ENCODE measurements at regions not wholly inside any gene's neighbourhood (a gene's known extent, or its start where the extent isn't known, plus 50 kb on each side); places are given as distances from the start of the nearest gene placed in this dataset.

DNA sequence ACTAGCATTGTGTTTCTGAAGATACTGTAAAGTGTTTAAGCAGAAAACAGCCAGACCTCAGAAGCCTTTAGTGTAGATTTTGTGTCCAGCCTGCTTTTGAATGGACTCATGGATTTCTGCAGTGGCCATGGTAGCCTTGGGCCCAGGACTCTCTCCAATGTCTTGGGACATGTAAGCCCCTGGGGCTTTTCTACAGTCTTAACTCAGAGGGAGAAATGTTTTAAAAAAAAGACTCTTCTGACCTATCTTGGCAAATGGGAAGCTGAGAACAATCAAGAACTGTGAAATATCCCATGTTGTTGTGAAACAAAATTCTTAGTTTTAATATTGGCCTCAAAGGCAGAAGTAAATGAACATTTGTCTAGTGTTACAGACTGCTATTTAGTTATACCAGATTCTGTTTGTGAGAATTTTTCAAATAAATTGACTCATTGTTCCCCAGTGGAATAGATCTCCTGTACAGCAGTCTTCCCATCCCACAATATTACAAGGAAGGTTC lies 112.5 kb upstream of the DMAC1 start:
- H3K4me3 ChIP-seq (ENCODE audit: low read length) = no peak overlapping the region
- no peak for DNase-seq (ENCODE audit: low read depth, low spot score)

DNA sequence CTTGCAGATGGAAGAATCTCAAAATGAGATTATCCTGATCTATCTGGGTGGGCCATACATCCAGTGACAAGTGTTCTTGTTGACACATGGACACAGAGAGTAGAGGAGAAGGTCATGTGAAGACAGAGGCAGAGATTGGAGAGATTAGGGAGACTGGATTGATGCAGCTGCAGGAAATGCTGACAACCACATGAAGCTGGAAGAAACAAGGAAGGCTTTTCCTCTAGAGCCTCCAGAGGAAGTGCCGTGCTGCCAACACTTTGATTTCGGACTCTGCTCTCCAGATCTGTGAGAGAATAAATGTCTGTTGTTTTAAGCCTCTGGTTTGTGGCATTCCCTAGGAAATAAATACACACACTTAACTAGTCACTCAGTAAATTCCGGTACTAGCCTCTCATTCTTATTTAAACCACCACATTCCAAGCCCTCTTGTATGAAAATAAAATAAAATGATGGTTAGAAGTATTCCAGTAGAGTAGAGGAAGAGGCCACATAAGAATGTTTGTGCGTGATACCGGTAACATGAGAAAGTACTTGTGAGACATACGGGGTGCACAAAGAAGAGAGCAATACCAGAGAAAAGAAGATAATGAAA lies 110.9 kb upstream of the DMAC1 start:
- peak; percentile 26 for DNase-seq (ENCODE audit: low read depth, low spot score)
- no peak overlapping the region for H3K4me3 ChIP-seq (ENCODE audit: low read length)

DNA sequence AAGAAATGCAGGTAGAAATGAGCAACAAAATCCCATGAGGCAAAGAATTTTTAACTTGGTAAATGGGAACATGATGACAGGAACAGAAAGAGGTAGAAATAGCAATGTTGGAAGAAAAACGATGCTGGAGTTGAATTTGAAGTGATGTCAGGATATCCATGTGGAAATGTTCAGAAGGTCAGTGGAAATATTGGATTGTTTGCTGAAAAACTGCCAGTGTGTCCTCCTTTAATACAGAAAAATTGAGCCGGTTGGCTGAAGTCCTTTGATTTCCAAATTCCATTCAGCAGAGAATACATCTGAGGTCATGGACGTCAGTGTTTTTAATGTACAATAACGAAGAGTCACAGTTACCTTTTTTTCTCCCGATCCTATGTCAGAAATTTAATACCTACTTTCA lies 110.0 kb upstream of the DMAC1 start:
- H3K4me3 ChIP-seq (ENCODE audit: low read length) = no peak overlapping the region
- no peak for DNase-seq (ENCODE audit: low read depth, low spot score)

DNA sequence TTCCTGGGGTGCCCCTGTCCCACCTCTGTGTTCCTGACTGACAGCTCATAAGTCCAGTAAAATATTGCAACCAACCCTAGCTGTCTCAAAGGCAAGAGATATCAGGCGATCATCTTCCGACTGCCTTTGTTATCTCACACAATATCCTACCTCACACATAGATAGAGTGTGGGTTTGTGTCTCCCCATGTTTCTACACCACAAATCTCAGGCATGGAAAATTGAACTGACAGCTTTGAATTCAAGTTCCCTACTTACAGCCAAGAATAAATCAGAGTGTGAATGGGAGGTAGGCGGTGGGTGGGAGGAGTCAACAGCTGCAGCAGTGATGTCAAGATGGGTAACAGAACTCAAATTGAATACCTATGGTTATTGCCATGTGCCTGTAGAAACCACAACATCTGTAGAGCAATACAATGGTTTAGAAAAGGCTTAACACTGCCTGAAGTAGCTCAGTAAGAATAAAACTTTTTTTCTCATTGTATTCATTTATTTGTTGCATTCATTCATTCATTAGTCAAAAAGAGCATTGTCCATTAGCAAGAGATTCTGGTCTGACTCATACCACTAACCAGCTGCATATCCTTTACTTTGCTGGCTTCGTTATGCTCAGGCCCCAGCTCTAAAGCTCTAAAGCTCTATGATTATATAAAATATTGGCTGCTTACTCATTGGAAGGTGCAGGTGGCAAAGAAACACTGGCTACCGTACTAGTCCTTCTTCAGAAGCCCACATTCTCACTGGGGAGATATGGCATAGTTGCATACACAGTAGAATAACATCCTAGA lies 108.2 kb upstream of the DMAC1 start:
- H3K4me3 ChIP-seq (ENCODE audit: low read length) = no peak overlapping the region
- DNase-seq (ENCODE audit: low read depth, low spot score) = peak; percentile 2

DNA sequence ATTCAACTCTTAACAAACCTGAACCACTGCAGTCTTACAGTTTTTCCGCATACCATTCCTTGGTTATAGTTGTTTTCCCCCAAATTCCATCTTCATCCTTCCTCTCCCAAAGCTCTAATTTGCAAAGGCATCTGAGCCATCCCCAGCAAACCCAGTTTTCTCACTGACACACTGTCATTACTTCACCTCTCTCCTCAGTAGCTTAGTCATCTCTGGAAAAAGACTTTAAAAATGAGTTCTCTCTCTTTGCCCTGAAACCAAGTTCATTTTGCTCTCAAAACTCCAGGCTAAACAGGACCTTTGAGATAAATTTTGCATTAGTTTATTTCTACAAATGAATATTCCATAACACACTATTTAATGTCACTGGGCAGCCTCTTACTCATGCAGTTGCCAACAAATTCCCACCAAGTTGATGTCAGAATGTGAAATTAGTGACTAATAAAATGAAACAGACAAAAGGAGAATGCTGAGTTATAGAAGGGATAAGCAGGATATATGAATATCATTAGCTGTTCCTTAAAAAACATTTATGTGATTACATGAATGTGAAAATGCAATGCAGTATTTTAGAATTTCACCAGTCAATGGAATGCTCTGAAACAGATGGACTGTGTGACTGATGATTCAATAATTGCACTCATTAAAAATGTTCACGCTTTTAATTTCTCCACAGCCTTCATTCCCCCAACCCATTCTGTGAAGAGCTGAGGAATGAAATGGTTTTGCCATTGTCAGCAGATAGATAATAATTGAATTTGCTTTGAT lies 107.4 kb upstream of the DMAC1 start:
- no peak for DNase-seq (ENCODE audit: low read depth, low spot score)
- no peak overlapping the region for H3K4me3 ChIP-seq (ENCODE audit: low read length)

DNA sequence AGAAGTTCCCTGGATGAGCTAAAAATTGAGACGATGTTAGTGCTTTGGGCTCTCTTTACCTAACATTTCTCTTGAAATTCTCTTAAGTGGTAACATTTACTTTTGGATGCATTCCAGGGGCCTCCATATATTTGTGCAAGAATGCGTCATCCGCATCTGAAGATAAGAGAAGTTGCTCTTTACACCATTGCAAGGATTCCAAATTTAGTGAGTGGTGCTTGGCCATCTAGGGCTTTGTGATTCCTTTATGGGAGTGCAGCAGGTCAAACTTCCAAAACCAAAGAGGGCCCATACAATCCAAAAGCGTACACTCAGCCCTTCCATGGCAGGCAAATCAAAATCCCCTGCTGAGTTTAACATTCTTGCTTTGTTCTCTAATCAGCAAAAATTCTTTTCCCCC lies 102.0 kb upstream of the DMAC1 start:
- no peak for DNase-seq (ENCODE audit: low read depth, low spot score)
- no peak overlapping the region for H3K4me3 ChIP-seq (ENCODE audit: low read length)

DNA sequence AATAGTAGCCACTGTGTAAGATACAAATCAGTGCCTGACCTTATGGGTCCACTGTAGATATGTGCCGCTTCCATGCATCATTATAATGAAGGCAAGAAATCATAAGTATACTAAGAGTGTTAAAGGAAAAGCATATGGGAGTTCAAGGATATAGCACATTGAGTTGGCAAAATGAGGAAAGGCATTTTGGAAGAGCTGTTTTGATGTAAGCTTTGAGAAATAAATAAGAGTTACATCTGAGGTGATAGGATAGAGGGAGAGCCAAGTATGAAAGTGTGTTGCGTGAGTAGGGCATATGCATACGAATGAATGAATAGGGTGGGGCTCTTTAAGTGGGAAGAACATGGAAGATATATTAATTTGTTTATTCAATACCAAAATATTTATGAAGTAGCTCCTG lies 101.0 kb upstream of the DMAC1 start:
- no peak overlapping the region for H3K4me3 ChIP-seq (ENCODE audit: low read length)
- DNase-seq (ENCODE audit: low read depth, low spot score) = no peak

DNA sequence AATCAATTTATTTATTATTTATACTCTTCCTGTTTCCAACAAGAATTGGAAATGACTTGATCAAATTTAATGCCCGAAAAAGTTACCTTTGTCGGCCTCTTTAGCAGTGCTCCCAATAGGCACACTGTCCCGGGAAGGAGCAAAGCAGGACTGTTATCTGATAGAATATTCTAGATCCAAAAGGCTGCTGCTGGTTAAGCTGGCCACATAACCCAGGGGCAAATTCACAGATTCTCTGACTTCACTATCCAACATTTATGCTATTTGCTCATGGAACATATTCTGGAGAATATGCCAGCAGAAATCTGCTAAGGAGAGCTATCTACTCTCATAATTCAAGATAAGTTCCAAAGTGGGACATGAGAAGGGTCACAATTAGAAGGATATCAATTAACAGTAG lies 100.2 kb upstream of the DMAC1 start:
- no peak for DNase-seq (ENCODE audit: low read depth, low spot score)
- H3K4me3 ChIP-seq (ENCODE audit: low read length) = no peak overlapping the region

DNA sequence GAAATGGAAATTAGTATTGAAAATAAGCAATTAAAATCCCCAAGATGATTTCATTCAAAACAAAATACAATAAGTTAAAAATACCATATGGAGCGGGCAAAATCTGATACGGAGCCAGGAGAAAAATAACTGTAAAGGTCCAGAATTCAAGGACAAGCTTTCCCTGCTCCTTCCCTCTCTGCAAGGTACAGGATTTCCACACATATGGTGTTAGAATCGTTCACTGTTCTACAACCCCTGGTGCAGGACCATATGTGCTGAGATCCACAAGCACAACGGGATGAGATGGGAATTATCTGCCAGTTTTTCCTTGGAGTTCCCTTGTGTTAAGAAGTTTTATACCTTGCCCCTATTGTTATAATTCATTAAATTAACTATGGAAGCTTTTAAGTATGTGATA lies 94.7 kb upstream of the DMAC1 start:
- H3K4me3 ChIP-seq (ENCODE audit: low read length) = no peak overlapping the region
- DNase-seq (ENCODE audit: low read depth, low spot score) = no peak

DNA sequence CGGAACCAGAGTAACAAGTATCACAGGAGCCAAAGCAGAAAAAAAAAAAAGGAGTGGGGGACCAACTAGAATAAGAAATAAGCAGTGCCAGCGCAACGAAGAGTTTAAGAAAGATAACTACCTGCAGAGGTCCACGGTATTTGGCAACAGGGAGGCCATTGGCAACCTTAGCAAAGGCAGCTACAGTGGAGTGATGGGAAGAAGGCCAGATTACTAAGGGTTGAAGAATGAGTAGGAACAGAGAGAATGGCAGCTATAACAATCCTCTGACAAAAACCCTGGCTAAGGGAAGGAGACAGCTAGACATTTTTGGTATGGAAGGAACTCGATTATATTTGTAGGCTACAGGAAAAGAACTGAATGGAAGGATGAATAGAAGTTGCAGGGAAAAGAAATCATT lies 93.4 kb upstream of the DMAC1 start:
- no peak for DNase-seq (ENCODE audit: low read depth, low spot score)
- H3K4me3 ChIP-seq (ENCODE audit: low read length) = no peak overlapping the region

DNA sequence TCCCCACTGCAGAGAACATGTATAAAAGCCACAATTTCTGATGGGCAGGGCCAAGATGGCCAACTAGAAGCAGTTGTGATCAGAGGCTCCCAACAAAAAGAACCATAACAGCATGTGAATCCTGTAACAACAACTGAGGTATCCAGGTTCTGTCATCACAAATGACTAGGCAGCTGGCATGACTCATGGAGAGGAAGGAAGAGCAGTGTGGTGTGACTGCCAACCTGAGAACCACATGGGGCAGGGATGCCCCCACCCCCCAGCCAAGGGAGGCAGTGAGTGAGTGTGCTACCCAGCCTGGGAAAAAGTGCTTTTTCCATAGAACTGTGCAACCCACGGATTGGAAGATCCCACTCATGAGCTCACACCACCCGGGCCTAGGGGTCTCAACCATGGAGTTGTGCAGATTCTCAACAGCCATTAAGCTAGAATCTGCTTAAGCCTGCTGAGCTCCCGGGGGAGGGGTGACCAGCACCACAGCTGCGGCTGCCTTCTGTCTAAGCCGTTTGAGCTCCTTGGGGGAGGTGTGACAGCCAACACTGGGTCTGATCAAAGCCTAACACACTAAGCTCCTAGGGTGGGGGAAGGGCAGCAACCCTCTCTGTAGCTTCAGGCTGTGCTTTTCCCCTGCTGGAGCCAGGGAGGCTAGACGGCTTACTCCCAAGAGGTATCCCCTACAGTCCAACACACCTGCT lies 80.1 kb upstream of the DMAC1 start:
- H3K4me3 ChIP-seq (ENCODE audit: low read length) = peak overlapping the region; percentile 20
- peak; percentile 95 for DNase-seq (ENCODE audit: low read depth, low spot score)

DNA sequence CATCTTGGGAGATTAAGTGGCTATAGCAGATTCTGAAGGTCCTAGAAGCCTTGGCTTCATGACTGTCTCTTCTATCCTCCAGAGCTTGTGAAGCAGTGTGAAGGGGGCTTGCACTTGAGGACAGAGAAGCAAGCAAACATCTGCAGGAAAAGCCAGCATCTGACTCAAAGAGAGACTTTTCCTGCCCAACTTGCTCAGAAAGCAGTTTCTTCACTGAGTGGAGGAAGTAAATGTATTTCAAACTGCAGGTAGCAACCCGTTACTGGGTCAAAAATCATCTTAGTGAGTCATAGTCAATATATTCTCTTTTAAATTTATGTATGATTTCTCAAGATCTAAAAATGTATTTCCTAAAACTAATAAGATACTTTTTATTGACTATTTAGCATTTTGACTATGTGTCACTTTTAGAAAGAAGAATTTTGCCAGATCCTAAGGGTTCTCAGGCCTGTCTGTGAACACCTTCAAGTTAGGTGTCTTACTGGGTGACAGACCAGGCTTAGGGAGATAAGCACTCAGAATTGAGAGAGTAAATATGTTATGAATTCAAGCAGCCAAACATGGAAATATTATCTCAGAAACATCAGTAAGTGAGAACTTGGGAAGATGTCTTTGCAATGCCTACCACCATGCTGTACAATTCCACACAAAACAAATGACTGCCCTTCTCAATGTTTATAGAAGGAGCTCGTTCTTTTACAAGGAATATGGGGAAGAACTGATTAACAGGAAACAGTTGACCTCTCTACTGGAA lies 72.6 kb upstream of the DMAC1 start:
- peak; percentile 23 for DNase-seq (ENCODE audit: low read depth, low spot score)
- no peak overlapping the region for H3K4me3 ChIP-seq (ENCODE audit: low read length)

DNA sequence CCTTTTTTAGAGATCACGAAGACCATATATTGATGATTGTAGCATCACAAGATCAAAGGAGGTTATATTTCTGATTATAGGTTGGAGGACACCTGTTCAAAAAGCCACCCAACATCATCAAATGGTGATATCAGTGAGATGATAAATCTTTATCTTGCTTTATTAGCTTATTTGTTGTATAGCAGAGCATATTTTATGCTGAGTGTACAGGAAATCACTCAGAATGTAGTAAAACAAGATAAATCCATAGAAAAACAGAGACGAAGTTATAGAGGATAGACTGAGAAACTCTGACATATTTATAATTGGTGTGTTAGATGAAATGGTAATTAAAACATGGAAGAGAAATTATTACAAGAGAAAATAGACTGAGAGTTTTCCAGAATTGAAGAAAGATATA lies 69.8 kb upstream of the DMAC1 start:
- DNase-seq (ENCODE audit: low read depth, low spot score) = no peak
- H3K4me3 ChIP-seq (ENCODE audit: low read length) = no peak overlapping the region

DNA sequence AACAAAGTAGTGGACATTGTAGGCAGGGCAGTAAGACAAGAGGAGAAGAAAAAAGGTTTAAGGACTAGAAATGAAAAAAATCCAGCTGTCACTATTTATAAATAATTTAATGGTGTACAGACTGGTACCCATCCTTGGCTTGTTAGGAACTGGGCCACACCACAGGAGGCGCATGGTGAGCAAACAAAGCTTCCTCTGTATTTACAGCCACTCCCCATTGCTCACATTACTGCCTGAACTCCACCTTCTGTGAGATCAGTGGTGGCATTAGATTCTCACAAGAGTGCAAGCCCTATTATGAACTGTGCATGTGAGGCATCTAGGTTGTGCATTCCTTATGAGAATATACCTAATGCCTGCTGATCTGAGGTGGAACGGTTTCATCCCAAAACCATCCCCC lies 62.6 kb upstream of the DMAC1 start:
- DNase-seq (ENCODE audit: low read depth, low spot score) = no peak

DNA sequence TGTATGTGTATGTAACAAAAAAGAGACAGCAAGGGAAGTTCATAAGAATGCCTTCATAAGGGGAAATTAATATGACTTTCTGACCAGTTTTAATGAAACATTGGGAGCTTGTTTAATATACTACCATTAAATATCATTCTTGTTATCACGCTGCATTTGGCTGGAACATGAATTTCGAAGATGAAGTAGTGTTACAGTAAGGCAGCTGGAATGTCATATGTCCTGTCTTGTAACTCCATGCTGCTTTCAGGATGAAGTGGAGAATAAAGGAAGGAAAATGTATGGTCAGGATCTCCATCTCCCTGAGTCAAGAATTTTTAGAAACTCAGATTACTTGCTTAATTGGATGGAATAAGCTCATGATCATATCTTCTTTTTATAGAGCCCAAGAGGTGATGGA lies 61.5 kb upstream of the DMAC1 start:
- no peak overlapping the region for H3K4me3 ChIP-seq (ENCODE audit: low read length)
- DNase-seq (ENCODE audit: low read depth, low spot score) = no peak

More for the DNA sequence above, 62.6 kb upstream of the DMAC1 start:
- H3K4me3 ChIP-seq (ENCODE audit: low read length) = no peak overlapping the region

DNA sequence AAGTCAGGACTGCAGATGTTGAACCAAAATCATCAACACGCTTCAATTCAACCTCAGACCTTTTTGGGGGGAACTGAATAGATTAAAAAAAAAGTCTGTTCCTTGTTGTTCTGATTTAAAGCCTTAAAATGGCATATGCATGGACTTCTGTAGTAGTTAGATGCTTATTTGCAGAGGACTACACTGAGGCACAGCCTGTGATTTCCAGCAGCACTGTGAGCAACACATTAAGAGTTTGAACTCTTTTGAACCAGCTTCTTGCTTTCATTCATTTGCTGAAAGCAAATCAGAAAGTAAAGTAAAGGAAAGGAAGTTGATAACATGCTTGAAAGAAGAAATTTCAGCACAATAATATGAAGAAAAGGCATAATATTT lies 60.7 kb upstream of the DMAC1 start:
- DNase-seq (ENCODE audit: low read depth, low spot score) = no peak
- H3K4me3 ChIP-seq (ENCODE audit: low read length) = no peak overlapping the region

DNA sequence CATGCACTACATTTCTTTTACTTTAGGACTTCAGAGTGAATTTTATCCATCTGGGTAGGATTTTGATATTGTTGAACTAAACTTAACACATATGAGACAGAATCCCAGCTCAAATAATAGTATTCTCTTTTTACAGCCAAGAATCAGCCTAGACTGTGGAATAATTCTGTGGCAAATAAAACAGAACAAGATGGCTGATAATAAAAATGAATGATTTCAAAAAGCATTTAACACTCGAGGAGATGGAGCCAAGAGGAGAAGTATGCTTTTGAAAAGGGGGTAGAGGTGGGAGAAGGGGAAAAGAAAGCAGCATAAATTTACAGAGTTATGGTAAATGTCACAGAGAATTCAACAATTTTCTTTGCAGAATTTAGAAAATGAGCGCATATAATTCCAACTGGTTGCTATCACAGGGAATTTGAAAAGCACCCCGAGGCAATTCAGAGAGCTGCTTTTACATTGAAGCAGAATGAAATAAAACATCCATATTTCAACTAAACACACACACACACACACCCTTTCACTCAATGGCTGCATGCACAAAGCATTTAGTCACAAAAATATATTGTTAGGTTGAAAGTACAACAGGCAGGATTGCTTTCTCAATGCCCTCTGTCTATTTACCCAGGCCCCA lies 60.2 kb upstream of the DMAC1 start:
- H3K4me3 ChIP-seq (ENCODE audit: low read length) = no peak overlapping the region
- no peak for DNase-seq (ENCODE audit: low read depth, low spot score)

DNA sequence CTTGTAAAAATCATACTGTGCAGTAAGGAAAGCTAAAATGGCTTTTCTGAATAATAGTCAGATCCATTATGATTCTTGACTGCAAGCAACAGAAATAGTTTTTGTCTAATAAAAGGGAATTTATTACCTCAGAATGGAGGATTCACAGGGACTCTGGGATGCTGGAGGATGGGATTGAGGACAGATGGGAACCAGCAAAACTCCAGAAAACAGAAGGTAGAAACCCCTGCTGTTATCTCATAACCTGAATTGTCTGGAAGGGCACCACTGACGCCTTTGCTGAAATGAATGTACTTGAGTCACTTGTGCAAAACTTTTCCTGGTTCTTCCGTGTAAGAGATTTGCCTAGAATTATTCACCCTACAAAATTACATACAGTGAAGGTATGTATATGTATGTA lies 58.6 kb upstream of the DMAC1 start:
- H3K4me3 ChIP-seq (ENCODE audit: low read length) = no peak overlapping the region
- DNase-seq (ENCODE audit: low read depth, low spot score) = no peak

DNA sequence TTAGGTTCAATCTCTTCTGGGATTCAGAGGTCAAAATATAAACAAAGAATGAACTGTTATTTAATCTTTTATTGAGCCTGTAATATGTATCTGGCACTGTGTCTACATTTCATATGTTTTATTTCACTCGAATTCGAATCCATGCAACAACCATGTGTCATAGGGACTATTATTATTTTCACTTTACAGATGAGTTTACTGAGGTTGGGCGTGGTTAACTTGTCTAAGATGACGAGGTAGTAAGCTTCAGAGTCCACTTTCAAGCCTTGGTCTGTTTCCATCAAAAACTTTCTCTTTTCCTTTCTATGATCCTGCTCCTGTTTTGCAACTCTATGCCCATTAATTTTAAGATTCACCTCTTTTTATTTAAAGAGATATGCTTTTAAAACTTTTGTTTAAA lies 55.2 kb upstream of the DMAC1 start:
- no peak overlapping the region for H3K4me3 ChIP-seq (ENCODE audit: low read length)
- DNase-seq (ENCODE audit: low read depth, low spot score) = no peak
